Loucy (cell line): ENCODE measurements at regions not wholly inside any gene's neighbourhood (a gene's known extent, or its start where the extent isn't known, plus 50 kb on each side); places are given as distances from the start of the nearest gene placed in this dataset.

Experiments
- H2AFZ ChIP-seq: fragments of 200-600 bp; sonication (generic); 2 replicates; pipeline ENCODE4 v1.6.0; 2016; ENCODE audit warnings: antibody characterized with exemption, mild to moderate bottlenecking, low read length, moderate library complexity
- H3F3A ChIP-seq: fragments of 200-600 bp; 2 replicates; pipeline ENCODE4 v1.6.0; 2016; ENCODE audit warnings: antibody characterized with exemption, low read depth, mild to moderate bottlenecking
- H3K27me3 ChIP-seq: fragments of 200-600 bp; sonication (generic); 2 replicates; pipeline ENCODE4 v1.6.1; 2014; ENCODE audit warnings: low read length, mild to moderate bottlenecking; ENCODE audit not compliant: insufficient read depth, poor library complexity, severe bottlenecking
- H3K36me3 ChIP-seq: fragments of 200-600 bp; sonication (generic); 2 replicates; pipeline ENCODE4 v1.6.1; 2016; ENCODE audit warnings: low read length; ENCODE audit not compliant: insufficient read depth
- H3K4me1 ChIP-seq: fragments of 200-600 bp; sonication (generic); 2 replicates; pipeline ENCODE4 v1.5.1; 2014; ENCODE audit warnings: low read length, mild to moderate bottlenecking; ENCODE audit not compliant: insufficient read depth, poor library complexity, severe bottlenecking
- H3K4me2 ChIP-seq: fragments of 200-600 bp; sonication (generic); 2 replicates; pipeline ENCODE4 v1.6.0; 2014; ENCODE audit warnings: antibody characterized with exemption, low read length, low read depth, mild to moderate bottlenecking; ENCODE audit not compliant: poor library complexity, severe bottlenecking
- H3K4me3 ChIP-seq: fragments of 200-600 bp; sonication (generic); 2 replicates; pipeline ENCODE4 v1.5.1; 2014; ENCODE audit warnings: low read length, mild to moderate bottlenecking, mixed read lengths; ENCODE audit not compliant: poor library complexity, severe bottlenecking
- H3K79me2 ChIP-seq: fragments of 200-600 bp; sonication (generic); 2 replicates; pipeline ENCODE4 v1.6.1; 2014; ENCODE audit warnings: low read length; ENCODE audit not compliant: insufficient read depth
- H3K9ac ChIP-seq: fragments of 200-600 bp; sonication (generic); 2 replicates; pipeline ENCODE4 v1.6.0; 2014; ENCODE audit warnings: mild to moderate bottlenecking, low read depth, low read length, moderate library complexity; ENCODE audit not compliant: poor library complexity, severe bottlenecking
- H3K9me2 ChIP-seq: fragments of 200-600 bp; sonication (generic); replicated peaks from 2 replicates; pipeline ENCODE4 v1.6.1; 2016; ENCODE audit warnings: low read depth, low read length, mixed read lengths
- H3K9me3 ChIP-seq: fragments of 200-600 bp; sonication (generic); 2 replicates; pipeline ENCODE4 v1.6.1; 2014; ENCODE audit warnings: mild to moderate bottlenecking, antibody characterized with exemption, low read length, low read depth; ENCODE audit not compliant: insufficient read depth
- H4K20me1 ChIP-seq: fragments of 200-600 bp; sonication (generic); 2 replicates; pipeline ENCODE4 v1.6.0; 2014; ENCODE audit warnings: antibody characterized with exemption, low read length, mild to moderate bottlenecking; ENCODE audit not compliant: insufficient read depth, poor library complexity, severe bottlenecking
- CTCF ChIP-seq: fragments of 200-600 bp; sonication (generic); conservative IDR thresholded peaks from 2 replicates; pipeline ENCODE4 v1.5.1; 2014; ENCODE audit warnings: mild to moderate bottlenecking, antibody characterized with exemption, low read length
- EZH2phosphoT487 ChIP-seq: fragments of 200-600 bp; IDR thresholded peaks from 2 replicates; pipeline ENCODE4 v1.6.1; 2018; ENCODE audit warnings: antibody characterized with exemption, mild to moderate bottlenecking, moderate library complexity, borderline replicate concordance

DNA sequence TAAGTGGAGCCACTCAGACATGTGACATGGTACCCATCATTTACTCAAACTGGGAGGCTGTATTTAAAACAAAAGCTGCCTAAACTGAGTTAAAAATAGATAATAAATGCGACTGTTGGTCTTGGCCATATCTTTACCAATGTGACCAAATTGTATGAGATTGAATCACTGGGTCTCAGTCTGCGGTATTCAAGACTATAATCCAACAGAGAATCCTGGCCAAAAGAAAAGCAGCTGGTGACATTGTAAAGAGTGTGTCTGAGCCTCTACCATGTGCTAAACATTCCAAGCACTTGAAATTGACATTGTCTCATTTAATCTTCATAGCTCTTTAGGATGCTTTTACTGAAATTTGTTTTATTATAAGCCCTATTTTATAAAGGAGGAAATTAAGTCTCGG, 282.6 kb downstream of the ZNF608 start:
- Histone ChIP-seq H3K36me3 (no peaks in the 10 kb centered on the region), H3K4me2 (no peak overlapping the region), H3F3A (no peaks in the 10 kb centered on the region), H3K4me1 (no peaks in the 10 kb centered on the region), H3K9ac (no peak overlapping the region), H3K27me3 (no peaks in the 10 kb centered on the region), H3K9me2 (no peaks in the 10 kb centered on the region), H2AFZ (no peak overlapping the region), H3K79me2 (no peaks in the 10 kb centered on the region), H4K20me1 (no peaks in the 10 kb centered on the region), H3K4me3 (no peak overlapping the region), H3K9me3 (no peaks in the 10 kb centered on the region)
- TF ChIP-seq EZH2phosphoT487 (no peak), CTCF (no peak)

DNA sequence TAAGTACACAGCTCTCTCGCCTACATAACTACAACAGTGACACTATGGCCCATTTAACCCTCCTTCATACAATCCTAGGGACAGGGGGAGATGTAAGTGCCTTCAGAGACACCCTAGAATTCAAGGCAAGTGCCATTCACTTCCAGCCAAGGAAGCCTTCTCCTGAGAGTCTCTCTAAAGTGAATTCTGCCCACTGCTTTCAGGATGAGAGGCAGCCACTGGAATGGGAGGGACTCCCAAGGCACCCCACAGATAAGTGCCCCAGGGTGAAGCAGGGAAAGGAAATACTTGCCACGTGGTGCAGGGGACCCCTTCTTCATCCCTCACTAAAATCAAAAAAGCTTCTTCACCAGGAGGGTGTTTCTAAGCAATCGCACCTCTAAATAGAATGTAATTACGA, 283.7 kb downstream of the ZNF608 start:
- peaks cover 7% of the 10 kb centered on the region for H3K4me1 ChIP-seq
- H2AFZ ChIP-seq = no peak overlapping the region
- no peaks in the 10 kb centered on the region for H4K20me1 ChIP-seq
- H3K79me2 ChIP-seq = no peaks in the 10 kb centered on the region
- H3K9me2 ChIP-seq = no peaks in the 10 kb centered on the region
- H3K9me3 ChIP-seq = no peaks in the 10 kb centered on the region
- no peaks in the 10 kb centered on the region for H3K36me3 ChIP-seq
- no peaks in the 10 kb centered on the region for H3F3A ChIP-seq
- H3K27me3 ChIP-seq = no peaks in the 10 kb centered on the region
- no peak for TF ChIP-seq EZH2phosphoT487
- no peak for TF ChIP-seq CTCF
- no peak overlapping the region for H3K4me2 ChIP-seq
- H3K4me3 ChIP-seq = no peak overlapping the region
- no peak overlapping the region for H3K9ac ChIP-seq

- H3K9ac ChIP-seq = no peak overlapping the region
- H3K4me2 ChIP-seq = no peak overlapping the region
- H4K20me1 ChIP-seq = no peaks in the 10 kb centered on the region
- no peaks in the 10 kb centered on the region for H3K9me3 ChIP-seq
- no peaks in the 10 kb centered on the region for H3K27me3 ChIP-seq
- no peaks in the 10 kb centered on the region for H3F3A ChIP-seq
- no peaks in the 10 kb centered on the region for H3K79me2 ChIP-seq
- H3K9me2 ChIP-seq = no peaks in the 10 kb centered on the region
- TF ChIP-seq EZH2phosphoT487 (no peak), CTCF (no peak)
- H3K4me1 ChIP-seq = peaks cover 12% of the 10 kb centered on the region
- H3K4me3 ChIP-seq = no peak overlapping the region
- no peak overlapping the region for H2AFZ ChIP-seq
- H3K36me3 ChIP-seq = no peaks in the 10 kb centered on the region
Measured at GRCh38 chr5:124461941-124462340, 284.5 kb downstream of the ZNF608 start.
